GM21825 (cell line): ENCODE measurements at regions not wholly inside any gene's neighbourhood (a gene's known extent, or its start where the extent isn't known, plus 50 kb on each side); places are given as distances from the start of the nearest gene placed in this dataset.
A peak's percentile ranks its signal among the peaks of the same experiment; 100 is the strongest.
"Not testable (repeated sequence)": the region's sequence is repeated elsewhere in the genome, so short reads cannot be mapped to it uniquely, and the experiment has no call there.

Experiments used
- ATAC-seq: cut with Tn5 transposase; IDR thresholded peaks from one replicate; pipeline ENCODE4 v1.9.1; 2021; ENCODE audit warnings: mild to moderate bottlenecking, moderate library complexity; ENCODE audit not compliant: unreplicated experiment

GRCh38 chr14:34049187-34049586 is 98.3 kb upstream of the EGLN3 start:
- not testable (repeated sequence) for ATAC-seq

- no peak for ATAC-seq
Measured at GRCh38 chr14:34046799-34047520, 96.1 kb upstream of the EGLN3 start.

GRCh38 chr14:34044666-34045306 is 93.9 kb upstream of the EGLN3 start:
- no peak for ATAC-seq

- ATAC-seq: no peak
Measured at GRCh38 chr14:34044373-34044637, 93.4 kb upstream of the EGLN3 start.

- peak; percentile 96 for ATAC-seq
Measured at GRCh38 chr14:34043627-34044372, 92.9 kb upstream of the EGLN3 start.

GRCh38 chr14:34041220-34041619 is 90.3 kb upstream of the EGLN3 start:
- no peak for ATAC-seq

GRCh38 chr14:34040766-34041165 is 89.9 kb upstream of the EGLN3 start:
- no peak for ATAC-seq

- ATAC-seq: no peak
Measured at GRCh38 chr14:34039428-34040047, 88.7 kb upstream of the EGLN3 start.

- ATAC-seq: no peak
Measured at GRCh38 chr14:34038358-34039057, 87.6 kb upstream of the EGLN3 start.

GRCh38 chr14:34036319-34036766 is 85.5 kb upstream of the EGLN3 start:
- ATAC-seq: no peak

- ATAC-seq: no peak
Measured at GRCh38 chr14:34035934-34036250, 85.0 kb upstream of the EGLN3 start.

GRCh38 chr14:34035177-34035933 is 84.5 kb upstream of the EGLN3 start:
- ATAC-seq: no peak

- ATAC-seq: no peak
Measured at GRCh38 chr14:34034447-34035176, 83.7 kb upstream of the EGLN3 start.

GRCh38 chr14:34032720-34033119 is 81.8 kb upstream of the EGLN3 start:
- ATAC-seq: no peak

- no peak for ATAC-seq
Measured at GRCh38 chr14:34030864-34031263, 80.0 kb upstream of the EGLN3 start.

- ATAC-seq: no peak
Measured at GRCh38 chr14:34029921-34030334, 79.1 kb upstream of the EGLN3 start.

- ATAC-seq: no peak
Measured at GRCh38 chr14:34027990-34028495, 77.2 kb upstream of the EGLN3 start.

GRCh38 chr14:34027130-34027989 is 76.5 kb upstream of the EGLN3 start:
- ATAC-seq: no peak
